ENCODE measurements at regions not wholly inside any gene's neighbourhood (a gene's known extent, or its start where the extent isn't known, plus 50 kb on each side); places are given as distances from the start of the nearest gene placed in this dataset.
A peak's percentile ranks its signal among the peaks of the same experiment; 100 is the strongest.
"Not testable (repeated sequence)": the region's sequence is repeated elsewhere in the genome, so short reads cannot be mapped to it uniquely, and the experiment has no call there.

DNA sequence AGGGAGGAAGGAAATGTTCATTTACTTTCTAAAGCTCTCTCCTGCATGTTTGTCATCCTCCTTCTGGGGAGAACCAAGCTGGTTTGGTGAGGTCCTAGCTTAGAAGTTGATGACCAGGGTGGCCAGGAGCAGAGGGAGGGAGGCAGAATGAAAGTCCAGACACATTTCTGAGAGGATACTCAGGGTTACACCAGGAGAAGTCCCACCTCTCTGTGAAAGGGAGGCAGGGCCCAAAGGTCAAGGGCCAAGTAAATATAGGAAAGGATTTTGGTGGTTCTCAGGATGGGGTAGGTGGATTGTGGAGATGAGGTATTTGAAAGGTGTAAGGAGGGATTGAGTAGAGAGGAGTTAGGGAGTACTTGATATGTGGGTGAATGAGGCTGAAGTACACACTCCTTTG is 58.0 kb upstream of the FBXO11 start:
- H3K4me3 ChIP-seq (ENCODE audit: low read length, poor library complexity, severe bottlenecking): no peak overlapping the region
- TF ChIP-seq, protein P1, sequence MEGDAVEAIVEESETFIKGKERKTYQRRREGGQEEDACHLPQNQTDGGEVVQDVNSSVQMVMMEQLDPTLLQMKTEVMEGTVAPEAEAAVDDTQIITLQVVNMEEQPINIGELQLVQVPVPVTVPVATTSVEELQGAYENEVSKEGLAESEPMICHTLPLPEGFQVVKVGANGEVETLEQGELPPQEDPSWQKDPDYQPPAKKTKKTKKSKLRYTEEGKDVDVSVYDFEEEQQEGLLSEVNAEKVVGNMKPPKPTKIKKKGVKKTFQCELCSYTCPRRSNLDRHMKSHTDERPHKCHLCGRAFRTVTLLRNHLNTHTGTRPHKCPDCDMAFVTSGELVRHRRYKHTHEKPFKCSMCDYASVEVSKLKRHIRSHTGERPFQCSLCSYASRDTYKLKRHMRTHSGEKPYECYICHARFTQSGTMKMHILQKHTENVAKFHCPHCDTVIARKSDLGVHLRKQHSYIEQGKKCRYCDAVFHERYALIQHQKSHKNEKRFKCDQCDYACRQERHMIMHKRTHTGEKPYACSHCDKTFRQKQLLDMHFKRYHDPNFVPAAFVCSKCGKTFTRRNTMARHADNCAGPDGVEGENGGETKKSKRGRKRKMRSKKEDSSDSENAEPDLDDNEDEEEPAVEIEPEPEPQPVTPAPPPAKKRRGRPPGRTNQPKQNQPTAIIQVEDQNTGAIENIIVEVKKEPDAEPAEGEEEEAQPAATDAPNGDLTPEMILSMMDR (conservative IDR thresholded peaks at IDR 0.05; ENCODE audit: low read length): no peak
- no peak for TF ChIP-seq EZH2phosphoT487 (IDR thresholded peaks at IDR 0.05; ENCODE audit: borderline replicate concordance)
- no peaks in the 10 kb centered on the region for H3K27me3 ChIP-seq (ENCODE audit: insufficient read depth, low read length, poor library complexity, severe bottlenecking)
- H2AFZ ChIP-seq (ENCODE audit: low read length): peak overlapping the region; percentile 24
- no peaks in the 10 kb centered on the region for H3F3A ChIP-seq (ENCODE audit: low read depth)
- no peak overlapping the region for H3K4me2 ChIP-seq (ENCODE audit: low read depth, low read length, poor library complexity, severe bottlenecking)
- H3K9me2 ChIP-seq (replicated peaks; ENCODE audit: low read depth, low read length): no peaks in the 10 kb centered on the region
- no peaks in the 10 kb centered on the region for H4K20me1 ChIP-seq (ENCODE audit: insufficient read depth, low read length, poor library complexity, severe bottlenecking)
- H3K36me3 ChIP-seq (ENCODE audit: insufficient read depth, low read length): no peaks in the 10 kb centered on the region
- H3K4me1 ChIP-seq (ENCODE audit: insufficient read depth, low read length, poor library complexity, severe bottlenecking): peaks cover 37% of the 10 kb centered on the region
- H3K9ac ChIP-seq (ENCODE audit: low read depth, low read length, poor library complexity, severe bottlenecking): no peak overlapping the region
- H3K79me2 ChIP-seq (ENCODE audit: insufficient read depth, low read length): no peaks in the 10 kb centered on the region
- no peaks in the 10 kb centered on the region for H3K9me3 ChIP-seq (ENCODE audit: insufficient read depth, low read depth, low read length)

DNA sequence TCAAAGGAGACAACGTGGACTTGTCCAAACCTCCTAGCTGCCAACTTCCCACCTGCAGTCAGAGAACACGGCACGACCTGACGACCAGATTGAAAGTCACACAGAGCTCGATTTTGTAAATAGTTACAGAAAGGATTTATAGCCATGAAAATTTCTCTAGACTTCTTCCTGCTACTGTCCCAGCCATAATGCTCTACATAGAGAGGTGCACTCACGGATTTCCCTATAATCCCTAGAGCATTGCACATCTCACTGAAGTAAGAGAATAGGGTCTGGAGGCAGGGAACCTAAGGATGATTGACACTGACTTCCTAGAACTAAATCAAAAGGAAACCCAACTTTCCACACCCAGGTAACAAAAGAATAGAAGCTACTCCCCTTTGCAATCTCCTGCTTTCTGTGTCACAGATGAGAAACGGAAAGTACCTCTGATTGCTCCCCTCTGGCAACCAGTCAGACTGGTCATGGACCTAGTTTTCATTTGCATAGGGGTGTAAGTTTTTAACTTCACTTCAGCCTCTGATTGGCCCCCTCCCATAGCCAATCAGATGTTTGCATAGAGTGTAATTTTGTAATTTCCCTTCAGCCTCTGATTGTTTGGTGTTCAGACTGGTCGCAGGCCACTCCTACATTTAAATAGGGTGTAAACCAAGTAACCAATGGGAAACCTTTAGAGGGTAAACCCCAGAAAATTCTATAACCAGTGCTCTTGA is 58.6 kb upstream of the FBXO11 start:
- H3K9ac ChIP-seq (ENCODE audit: low read depth, low read length, poor library complexity, severe bottlenecking): no peak overlapping the region
- H4K20me1 ChIP-seq (ENCODE audit: insufficient read depth, low read length, poor library complexity, severe bottlenecking): no peaks in the 10 kb centered on the region
- H3K9me3 ChIP-seq (ENCODE audit: insufficient read depth, low read depth, low read length): no peaks in the 10 kb centered on the region
- TF ChIP-seq, protein P1 (conservative IDR thresholded peaks at IDR 0.05; ENCODE audit: low read length): no peak
- TF ChIP-seq EZH2phosphoT487 (IDR thresholded peaks at IDR 0.05; ENCODE audit: borderline replicate concordance): no peak
- H3K36me3 ChIP-seq (ENCODE audit: insufficient read depth, low read length): no peaks in the 10 kb centered on the region
- H3K27me3 ChIP-seq (ENCODE audit: insufficient read depth, low read length, poor library complexity, severe bottlenecking): no peaks in the 10 kb centered on the region
- H3K9me2 ChIP-seq (replicated peaks; ENCODE audit: low read depth, low read length): no peaks in the 10 kb centered on the region
- H3K4me2 ChIP-seq (ENCODE audit: low read depth, low read length, poor library complexity, severe bottlenecking): peak overlapping the region; percentile 6
- H3K4me1 ChIP-seq (ENCODE audit: insufficient read depth, low read length, poor library complexity, severe bottlenecking): peaks cover 37% of the 10 kb centered on the region
- H3K4me3 ChIP-seq (ENCODE audit: low read length, poor library complexity, severe bottlenecking): no peak overlapping the region
- H3K79me2 ChIP-seq (ENCODE audit: insufficient read depth, low read length): no peaks in the 10 kb centered on the region
- peak overlapping the region; percentile 24 for H2AFZ ChIP-seq (ENCODE audit: low read length)
- H3F3A ChIP-seq (ENCODE audit: low read depth): no peaks in the 10 kb centered on the region

GRCh38 chr2:47976728-47977127 is 70.4 kb upstream of the FBXO11 start:
- not testable (repeated sequence) for H3F3A ChIP-seq (ENCODE audit: low read depth); H4K20me1 ChIP-seq (ENCODE audit: insufficient read depth, low read length, poor library complexity, severe bottlenecking); H3K79me2 ChIP-seq (ENCODE audit: insufficient read depth, low read length); H3K9me3 ChIP-seq (ENCODE audit: insufficient read depth, low read depth, low read length); H3K36me3 ChIP-seq (ENCODE audit: insufficient read depth, low read length); H3K4me3 ChIP-seq (ENCODE audit: low read length, poor library complexity, severe bottlenecking); H2AFZ ChIP-seq (ENCODE audit: low read length); H3K9me2 ChIP-seq (replicated peaks; ENCODE audit: low read depth, low read length); H3K9ac ChIP-seq (ENCODE audit: low read depth, low read length, poor library complexity, severe bottlenecking); H3K27me3 ChIP-seq (ENCODE audit: insufficient read depth, low read length, poor library complexity, severe bottlenecking); H3K4me2 ChIP-seq (ENCODE audit: low read depth, low read length, poor library complexity, severe bottlenecking); H3K4me1 ChIP-seq (ENCODE audit: insufficient read depth, low read length, poor library complexity, severe bottlenecking)

DNA sequence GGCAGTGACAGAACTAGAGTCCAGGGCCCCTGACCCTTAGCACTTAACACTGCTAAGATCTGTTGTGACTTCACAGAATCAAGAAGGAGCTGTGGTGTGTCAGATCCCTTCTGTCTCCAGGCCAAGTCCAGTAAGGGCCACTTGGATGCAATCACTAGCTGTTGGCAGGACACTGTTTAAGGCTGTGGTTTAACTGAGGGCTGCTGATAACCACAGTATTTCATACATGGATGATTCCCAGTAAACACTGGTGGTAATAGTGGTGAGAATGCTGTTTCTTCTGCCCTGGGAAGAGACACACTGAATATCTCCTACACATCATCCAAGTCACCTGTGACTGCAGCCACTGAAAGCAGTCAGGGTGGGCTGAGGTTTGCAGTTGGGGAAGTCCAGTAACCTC is 77.7 kb upstream of the FBXO11 start:
- no peak overlapping the region for H2AFZ ChIP-seq (ENCODE audit: low read length)
- H3K27me3 ChIP-seq (ENCODE audit: insufficient read depth, low read length, poor library complexity, severe bottlenecking): no peaks in the 10 kb centered on the region
- peaks cover 10% of the 10 kb centered on the region for H3K4me1 ChIP-seq (ENCODE audit: insufficient read depth, low read length, poor library complexity, severe bottlenecking)
- H3K79me2 ChIP-seq (ENCODE audit: insufficient read depth, low read length): no peaks in the 10 kb centered on the region
- H3F3A ChIP-seq (ENCODE audit: low read depth): no peaks in the 10 kb centered on the region
- no peaks in the 10 kb centered on the region for H3K9me2 ChIP-seq (replicated peaks; ENCODE audit: low read depth, low read length)
- no peak overlapping the region for H3K4me3 ChIP-seq (ENCODE audit: low read length, poor library complexity, severe bottlenecking)
- no peak for TF ChIP-seq EZH2phosphoT487 (IDR thresholded peaks at IDR 0.05; ENCODE audit: borderline replicate concordance)
- TF ChIP-seq, protein P1 (conservative IDR thresholded peaks at IDR 0.05; ENCODE audit: low read length): no peak
- no peaks in the 10 kb centered on the region for H3K36me3 ChIP-seq (ENCODE audit: insufficient read depth, low read length)
- no peaks in the 10 kb centered on the region for H3K9me3 ChIP-seq (ENCODE audit: insufficient read depth, low read depth, low read length)
- H3K4me2 ChIP-seq (ENCODE audit: low read depth, low read length, poor library complexity, severe bottlenecking): no peak overlapping the region
- H4K20me1 ChIP-seq (ENCODE audit: insufficient read depth, low read length, poor library complexity, severe bottlenecking): no peaks in the 10 kb centered on the region
- H3K9ac ChIP-seq (ENCODE audit: low read depth, low read length, poor library complexity, severe bottlenecking): no peak overlapping the region
